Forelimb muscle (tissue), 1 donor: ENCODE measurements at regions not wholly inside any gene's neighbourhood (a gene's known extent, or its start where the extent isn't known, plus 50 kb on each side); places are given as distances from the start of the nearest gene placed in this dataset.
A peak's percentile ranks its signal among the peaks of the same experiment; 100 is the strongest.

Experiments
- DNase-seq: peaks from one replicate; pipeline ENCODE4 v3.0.0-alpha.2; 2013; ENCODE audit warnings: low read depth

GRCh38 chr12:13680916-13681315 lies 300.5 kb downstream of the GRIN2B start:
- no peak for DNase-seq

GRCh38 chr12:13676880-13677279 lies 304.5 kb downstream of the GRIN2B start:
- no peak for DNase-seq

GRCh38 chr12:13670285-13670866 lies 311.0 kb downstream of the GRIN2B start:
- no peak for DNase-seq

GRCh38 chr12:13668880-13669279 lies 312.5 kb downstream of the GRIN2B start:
- no peak for DNase-seq

- no peak for DNase-seq
These were observed 314.6 kb downstream of the GRIN2B start for GRCh38 chr12:13666806-13667205.

- peak; percentile 43 for DNase-seq
These were observed 320.2 kb downstream of the GRIN2B start for GRCh38 chr12:13661005-13661887.

GRCh38 chr12:13654456-13654855 lies 326.9 kb downstream of the GRIN2B start:
- DNase-seq, result no peak

- no peak for DNase-seq
These were observed 329.3 kb downstream of the GRIN2B start for GRCh38 chr12:13652105-13652504.

- DNase-seq, result no peak
These were observed 345.7 kb downstream of the GRIN2B start for GRCh38 chr12:13635709-13636108.

GRCh38 chr12:13631873-13632272 lies 349.5 kb downstream of the GRIN2B start:
- no peak for DNase-seq

GRCh38 chr12:13630354-13630753 lies 351.0 kb downstream of the GRIN2B start:
- no peak for DNase-seq

- DNase-seq, result no peak
These were observed 353.3 kb downstream of the GRIN2B start for GRCh38 chr12:13628067-13628466.

GRCh38 chr12:13627536-13627935 lies 353.9 kb downstream of the GRIN2B start:
- no peak for DNase-seq

- no peak for DNase-seq
These were observed 368.1 kb downstream of the GRIN2B start for GRCh38 chr12:13613297-13613696.

- peak; percentile 55 for DNase-seq
These were observed 371.3 kb downstream of the GRIN2B start for GRCh38 chr12:13609894-13610679.

- DNase-seq, result no peak
These were observed 375.1 kb downstream of the GRIN2B start for GRCh38 chr12:13606290-13606689.

- DNase-seq, result no peak
These were observed 377.4 kb downstream of the GRIN2B start for GRCh38 chr12:13603953-13604352.

GRCh38 chr12:13602172-13602571 lies 379.2 kb downstream of the GRIN2B start:
- no peak for DNase-seq

GRCh38 chr12:13599176-13599575 lies 382.2 kb downstream of the GRIN2B start:
- DNase-seq, result no peak

- no peak for DNase-seq
These were observed 383.6 kb downstream of the GRIN2B start for GRCh38 chr12:13597837-13598236.

GRCh38 chr12:13597166-13597565 lies 384.2 kb downstream of the GRIN2B start:
- no peak for DNase-seq

GRCh38 chr12:13596714-13597113 lies 384.7 kb downstream of the GRIN2B start:
- no peak for DNase-seq
